ENCODE measurements at regions not wholly inside any gene's neighbourhood (a gene's known extent, or its start where the extent isn't known, plus 50 kb on each side); places are given as distances from the start of the nearest gene placed in this dataset.

GRCh38 chr5:27797220-27797619 lies 758.8 kb upstream of the CDH9 start:
- Histone ChIP-seq H3K9me3 (peaks cover 7% of the 10 kb centered on the region), H3K27ac (no peak overlapping the region), H3K36me3 (no peaks in the 10 kb centered on the region), H3K27me3 (ENCODE audit: low read depth) (no peaks in the 10 kb centered on the region), H3K4me3 (no peak overlapping the region), H3K4me1 (no peaks in the 10 kb centered on the region)
- ATAC-seq = no peak
- intact Hi-C loops (cut with DNase I) = no loop called here
- no peak for TF ChIP-seq CTCF (IDR thresholded peaks at IDR 0.05)
- DNase-seq = no peak

GRCh38 chr5:27788184-27788583 lies 749.8 kb upstream of the CDH9 start:
- ATAC-seq = no peak

GRCh38 chr5:27784317-27784716 lies 745.9 kb upstream of the CDH9 start:
- no peaks in the 10 kb centered on the region for H3K27me3 ChIP-seq (ENCODE audit: low read depth)
- no peak for TF ChIP-seq CTCF (IDR thresholded peaks at IDR 0.05)
- no peaks in the 10 kb centered on the region for H3K9me3 ChIP-seq
- DNase-seq (no peak), ATAC-seq (no peak)
- H3K4me3 ChIP-seq = no peak overlapping the region
- H3K27ac ChIP-seq = no peak overlapping the region
- no peaks in the 10 kb centered on the region for H3K4me1 ChIP-seq
- H3K36me3 ChIP-seq = no peaks in the 10 kb centered on the region
- intact Hi-C loops (cut with DNase I) = no loop called here

More at GRCh38 chr5:27788184-27788583, 749.8 kb upstream of the CDH9 start:
- Histone ChIP-seq H3K36me3 (no peaks in the 10 kb centered on the region), H3K27ac (no peak overlapping the region), H3K4me1 (no peaks in the 10 kb centered on the region), H3K27me3 (ENCODE audit: low read depth) (no peaks in the 10 kb centered on the region), H3K9me3 (no peaks in the 10 kb centered on the region), H3K4me3 (no peak overlapping the region)
- no peak for TF ChIP-seq CTCF (IDR thresholded peaks at IDR 0.05)
- intact Hi-C loops (cut with DNase I) = no loop called here
- no peak for DNase-seq

- intact Hi-C loops (cut with DNase I) = no loop called here
- H3K4me1 ChIP-seq = no peaks in the 10 kb centered on the region
- H3K27ac ChIP-seq = no peak overlapping the region
- TF ChIP-seq CTCF (IDR thresholded peaks at IDR 0.05) = no peak
- ATAC-seq (no peak), DNase-seq (no peak)
- H3K9me3 ChIP-seq = no peaks in the 10 kb centered on the region
- no peaks in the 10 kb centered on the region for H3K27me3 ChIP-seq (ENCODE audit: low read depth)
- H3K36me3 ChIP-seq = no peaks in the 10 kb centered on the region
- H3K4me3 ChIP-seq = no peak overlapping the region
Measured at GRCh38 chr5:27778121-27778520, 739.7 kb upstream of the CDH9 start.

GRCh38 chr5:27773636-27774035 lies 735.2 kb upstream of the CDH9 start:
- Histone ChIP-seq H3K27me3 (ENCODE audit: low read depth) (no peaks in the 10 kb centered on the region), H3K27ac (no peak overlapping the region), H3K4me1 (no peaks in the 10 kb centered on the region), H3K36me3 (no peaks in the 10 kb centered on the region), H3K9me3 (no peaks in the 10 kb centered on the region), H3K4me3 (no peak overlapping the region)
- DNase-seq (no peak), ATAC-seq (no peak)
- TF ChIP-seq CTCF (IDR thresholded peaks at IDR 0.05) = no peak
- intact Hi-C loops (cut with DNase I) = no loop called here

GRCh38 chr5:27773166-27773565 lies 734.8 kb upstream of the CDH9 start:
- H3K4me1 ChIP-seq = no peaks in the 10 kb centered on the region
- H3K36me3 ChIP-seq = no peaks in the 10 kb centered on the region
- H3K9me3 ChIP-seq = no peaks in the 10 kb centered on the region
- H3K4me3 ChIP-seq = no peak overlapping the region
- DNase-seq (no peak), ATAC-seq (no peak)
- H3K27ac ChIP-seq = no peak overlapping the region
- H3K27me3 ChIP-seq (ENCODE audit: low read depth) = no peaks in the 10 kb centered on the region
- intact Hi-C loops (cut with DNase I) = no loop called here
- no peak for TF ChIP-seq CTCF (IDR thresholded peaks at IDR 0.05)
